ENCODE measurements at regions not wholly inside any gene's neighbourhood (a gene's known extent, or its start where the extent isn't known, plus 50 kb on each side); places are given as distances from the start of the nearest gene placed in this dataset.

DNA sequence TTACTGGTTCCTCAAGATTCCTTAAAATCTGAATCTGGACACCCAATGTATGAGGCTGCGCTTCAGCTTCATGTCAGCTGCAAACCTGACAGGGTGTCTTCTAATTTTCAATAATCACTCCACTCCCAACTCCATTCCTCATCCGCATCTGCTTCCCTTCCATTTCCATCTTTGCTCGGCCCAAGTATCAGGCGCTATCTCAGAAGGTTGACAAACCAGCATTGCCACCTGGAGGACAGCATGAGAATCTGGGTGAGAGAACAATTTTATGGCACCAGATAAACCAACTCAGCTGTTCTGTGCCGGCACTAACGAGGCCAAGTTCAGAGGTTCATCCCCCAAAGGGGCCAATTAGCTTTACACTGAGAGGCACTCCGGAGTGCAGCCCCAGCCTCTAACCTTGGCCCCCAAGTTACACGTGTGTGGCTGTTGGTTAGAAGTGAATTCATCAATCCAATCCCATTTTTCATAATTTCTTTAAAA lies 79.1 kb upstream of the LMO2 start:
- H3K4me3 ChIP-seq (ENCODE audit: low read depth, low read length), result no peak overlapping the region
- peak; percentile 81 for DNase-seq (ENCODE audit: low read depth)
- TF ChIP-seq, protein P1, sequence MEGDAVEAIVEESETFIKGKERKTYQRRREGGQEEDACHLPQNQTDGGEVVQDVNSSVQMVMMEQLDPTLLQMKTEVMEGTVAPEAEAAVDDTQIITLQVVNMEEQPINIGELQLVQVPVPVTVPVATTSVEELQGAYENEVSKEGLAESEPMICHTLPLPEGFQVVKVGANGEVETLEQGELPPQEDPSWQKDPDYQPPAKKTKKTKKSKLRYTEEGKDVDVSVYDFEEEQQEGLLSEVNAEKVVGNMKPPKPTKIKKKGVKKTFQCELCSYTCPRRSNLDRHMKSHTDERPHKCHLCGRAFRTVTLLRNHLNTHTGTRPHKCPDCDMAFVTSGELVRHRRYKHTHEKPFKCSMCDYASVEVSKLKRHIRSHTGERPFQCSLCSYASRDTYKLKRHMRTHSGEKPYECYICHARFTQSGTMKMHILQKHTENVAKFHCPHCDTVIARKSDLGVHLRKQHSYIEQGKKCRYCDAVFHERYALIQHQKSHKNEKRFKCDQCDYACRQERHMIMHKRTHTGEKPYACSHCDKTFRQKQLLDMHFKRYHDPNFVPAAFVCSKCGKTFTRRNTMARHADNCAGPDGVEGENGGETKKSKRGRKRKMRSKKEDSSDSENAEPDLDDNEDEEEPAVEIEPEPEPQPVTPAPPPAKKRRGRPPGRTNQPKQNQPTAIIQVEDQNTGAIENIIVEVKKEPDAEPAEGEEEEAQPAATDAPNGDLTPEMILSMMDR (IDR thresholded peaks at IDR 0.05; ENCODE audit: insufficient read depth, low read length), result peak; percentile 80

DNA sequence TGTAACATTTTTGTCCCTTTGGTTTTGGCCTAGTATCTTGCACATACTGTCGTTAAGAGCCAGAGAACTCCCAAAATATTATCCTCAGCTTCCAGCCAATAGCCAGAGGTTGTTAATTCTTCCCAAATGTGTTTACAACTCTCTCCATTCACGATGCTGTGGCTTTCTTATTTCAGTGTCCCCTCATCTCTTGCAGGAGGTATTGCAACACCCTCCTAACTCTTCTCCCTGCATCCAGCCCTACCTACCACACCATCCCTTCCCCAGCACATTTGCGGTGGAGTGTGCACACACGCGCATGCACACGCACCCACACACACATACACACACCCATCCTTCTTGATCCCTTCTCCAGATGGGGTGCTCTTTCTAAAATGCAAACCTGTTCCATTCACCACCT lies 75.6 kb upstream of the LMO2 start:
- TF ChIP-seq, protein P1 (IDR thresholded peaks at IDR 0.05; ENCODE audit: insufficient read depth, low read length), result no peak
- no peak for DNase-seq (ENCODE audit: low read depth)
- H3K4me3 ChIP-seq (ENCODE audit: low read depth, low read length), result no peak overlapping the region

GRCh38 chr11:33965032-33965431 lies 73.2 kb upstream of the LMO2 start:
- TF ChIP-seq, protein P1 (IDR thresholded peaks at IDR 0.05; ENCODE audit: insufficient read depth, low read length), result no peak
- no peak for DNase-seq (ENCODE audit: low read depth)
- no peak overlapping the region for H3K4me3 ChIP-seq (ENCODE audit: low read depth, low read length)

- no peak for DNase-seq (ENCODE audit: low read depth)
- no peak overlapping the region for H3K4me3 ChIP-seq (ENCODE audit: low read depth, low read length)
- TF ChIP-seq, protein P1 (IDR thresholded peaks at IDR 0.05; ENCODE audit: insufficient read depth, low read length), result no peak
Measured at GRCh38 chr11:33959855-33960400, 68.1 kb upstream of the LMO2 start.

DNA sequence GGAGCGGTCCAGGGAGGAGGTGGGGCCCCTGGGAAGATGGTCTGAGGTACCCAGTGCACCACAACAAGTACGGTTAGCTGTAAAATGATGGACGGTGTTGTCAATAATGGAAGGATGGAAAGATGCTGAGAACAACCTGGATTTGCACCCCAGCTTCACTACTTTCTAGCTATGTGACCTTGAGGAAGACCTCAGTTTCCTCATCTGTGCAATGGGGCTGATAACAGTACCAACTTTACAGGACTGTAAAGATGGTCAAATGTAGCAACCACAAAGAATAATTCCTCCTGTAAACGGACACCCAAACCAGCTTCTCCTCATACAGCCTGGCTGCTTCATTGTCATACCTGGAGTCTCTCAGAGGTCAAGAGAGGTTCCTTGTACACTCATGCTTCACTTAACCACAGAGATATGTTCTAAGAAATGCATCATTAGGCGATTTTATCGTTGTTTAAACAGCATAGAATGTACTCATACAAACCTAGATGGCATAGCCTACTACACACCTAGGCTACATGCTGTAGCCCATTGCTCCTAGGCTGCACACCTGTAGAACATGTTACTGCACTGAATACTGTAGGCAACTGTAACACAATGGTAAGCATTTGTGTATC lies 65.5 kb upstream of the LMO2 start:
- TF ChIP-seq, protein P1 (IDR thresholded peaks at IDR 0.05; ENCODE audit: insufficient read depth, low read length), result no peak
- H3K4me3 ChIP-seq (ENCODE audit: low read depth, low read length), result no peak overlapping the region
- no peak for DNase-seq (ENCODE audit: low read depth)

GRCh38 chr11:33956611-33957010 lies 64.7 kb upstream of the LMO2 start:
- no peak overlapping the region for H3K4me3 ChIP-seq (ENCODE audit: low read depth, low read length)
- DNase-seq (ENCODE audit: low read depth), result no peak
- TF ChIP-seq, protein P1 (IDR thresholded peaks at IDR 0.05; ENCODE audit: insufficient read depth, low read length), result no peak

Data from fibroblast of the aortic adventitia (primary cell).